HL-60 (cell line): ENCODE measurements at regions not wholly inside any gene's neighbourhood (a gene's known extent, or its start where the extent isn't known, plus 50 kb on each side); places are given as distances from the start of the nearest gene placed in this dataset.

ENCODE experiments used
- DNase-seq, 2 experiments: peaks; one replicate each; pipeline ENCODE4 v3.0.0-alpha.2; 2010 to 2020; ENCODE audit warnings: low read depth in 1 of 2, low spot score in 1 of 2
- H3K27ac ChIP-seq: fragments of 250-450 bp; sonication (Bioruptor Pico); replicated peaks from 2 replicates; pipeline ENCODE4 v1.5.1; 2020; ENCODE audit warnings: mild to moderate bottlenecking, moderate library complexity
- H3K27me3 ChIP-seq: fragments of 250-450 bp; sonication (Bioruptor Pico); 2 replicates; pipeline ENCODE4 v1.5.1; 2021; ENCODE audit warnings: mild to moderate bottlenecking, moderate library complexity; ENCODE audit not compliant: insufficient read depth, poor library complexity, severe bottlenecking
- H3K4me3 ChIP-seq: replicated peaks from 2 replicates; pipeline ENCODE4 v1.5.1; 2011; ENCODE audit warnings: mild to moderate bottlenecking, control low read depth, low read length; ENCODE audit not compliant: insufficient read depth
- CTCF ChIP-seq: IDR thresholded peaks from one replicate; pipeline ENCODE4 v1.5.1; 2011; ENCODE audit warnings: low read length, control low read depth, inconsistent platforms; ENCODE audit not compliant: insufficient read depth
- GABPA ChIP-seq: IDR thresholded peaks from 2 replicates; pipeline ENCODE4 v1.6.1; 2012; ENCODE audit warnings: low read depth
- POLR2AphosphoS5 ChIP-seq: IDR thresholded peaks from 2 replicates; pipeline ENCODE4 v1.6.1; 2012; ENCODE audit warnings: low read depth
- SPI1 ChIP-seq: IDR thresholded peaks from 2 replicates; pipeline ENCODE4 v1.6.1; 2012; ENCODE audit warnings: low read depth, mild to moderate bottlenecking, borderline replicate concordance
- TF ChIP-seq, protein P1 (sequence below): IDR thresholded peaks from 2 replicates; pipeline ENCODE4 v1.6.1; 2012; ENCODE audit warnings: low read depth; ENCODE audit not compliant: insufficient replicate concordance

DNA sequence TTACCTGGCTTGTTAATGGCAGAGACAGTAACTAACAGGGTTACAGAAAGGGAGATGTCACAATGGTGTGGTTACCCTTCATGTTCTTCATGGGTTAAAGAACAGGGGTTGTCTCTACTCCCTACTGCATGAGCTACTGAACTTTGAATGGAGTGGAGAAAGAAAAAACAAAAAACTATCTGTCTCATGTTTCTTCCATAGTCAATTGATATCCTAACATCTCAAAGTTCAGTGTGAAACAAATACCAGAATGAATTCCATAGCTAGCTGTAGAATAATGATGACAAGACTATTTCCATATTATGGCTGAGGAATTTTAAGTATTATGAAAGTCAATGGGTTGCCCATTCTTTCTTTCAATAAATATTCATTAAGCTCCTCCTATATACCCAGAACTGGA lies 161.3 kb upstream of the LPP start:
- H3K27me3 ChIP-seq = no peaks in the 10 kb centered on the region
- no peak for TF ChIP-seq GABPA
- no peak for TF ChIP-seq SPI1
- TF ChIP-seq, protein P1, sequence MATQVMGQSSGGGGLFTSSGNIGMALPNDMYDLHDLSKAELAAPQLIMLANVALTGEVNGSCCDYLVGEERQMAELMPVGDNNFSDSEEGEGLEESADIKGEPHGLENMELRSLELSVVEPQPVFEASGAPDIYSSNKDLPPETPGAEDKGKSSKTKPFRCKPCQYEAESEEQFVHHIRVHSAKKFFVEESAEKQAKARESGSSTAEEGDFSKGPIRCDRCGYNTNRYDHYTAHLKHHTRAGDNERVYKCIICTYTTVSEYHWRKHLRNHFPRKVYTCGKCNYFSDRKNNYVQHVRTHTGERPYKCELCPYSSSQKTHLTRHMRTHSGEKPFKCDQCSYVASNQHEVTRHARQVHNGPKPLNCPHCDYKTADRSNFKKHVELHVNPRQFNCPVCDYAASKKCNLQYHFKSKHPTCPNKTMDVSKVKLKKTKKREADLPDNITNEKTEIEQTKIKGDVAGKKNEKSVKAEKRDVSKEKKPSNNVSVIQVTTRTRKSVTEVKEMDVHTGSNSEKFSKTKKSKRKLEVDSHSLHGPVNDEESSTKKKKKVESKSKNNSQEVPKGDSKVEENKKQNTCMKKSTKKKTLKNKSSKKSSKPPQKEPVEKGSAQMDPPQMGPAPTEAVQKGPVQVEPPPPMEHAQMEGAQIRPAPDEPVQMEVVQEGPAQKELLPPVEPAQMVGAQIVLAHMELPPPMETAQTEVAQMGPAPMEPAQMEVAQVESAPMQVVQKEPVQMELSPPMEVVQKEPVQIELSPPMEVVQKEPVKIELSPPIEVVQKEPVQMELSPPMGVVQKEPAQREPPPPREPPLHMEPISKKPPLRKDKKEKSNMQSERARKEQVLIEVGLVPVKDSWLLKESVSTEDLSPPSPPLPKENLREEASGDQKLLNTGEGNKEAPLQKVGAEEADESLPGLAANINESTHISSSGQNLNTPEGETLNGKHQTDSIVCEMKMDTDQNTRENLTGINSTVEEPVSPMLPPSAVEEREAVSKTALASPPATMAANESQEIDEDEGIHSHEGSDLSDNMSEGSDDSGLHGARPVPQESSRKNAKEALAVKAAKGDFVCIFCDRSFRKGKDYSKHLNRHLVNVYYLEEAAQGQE = no peak
- no peak for TF ChIP-seq POLR2AphosphoS5
- no peak for TF ChIP-seq CTCF
- H3K27ac ChIP-seq = no peak overlapping the region
- no peak overlapping the region for H3K4me3 ChIP-seq
- DNase-seq = no peak

DNA sequence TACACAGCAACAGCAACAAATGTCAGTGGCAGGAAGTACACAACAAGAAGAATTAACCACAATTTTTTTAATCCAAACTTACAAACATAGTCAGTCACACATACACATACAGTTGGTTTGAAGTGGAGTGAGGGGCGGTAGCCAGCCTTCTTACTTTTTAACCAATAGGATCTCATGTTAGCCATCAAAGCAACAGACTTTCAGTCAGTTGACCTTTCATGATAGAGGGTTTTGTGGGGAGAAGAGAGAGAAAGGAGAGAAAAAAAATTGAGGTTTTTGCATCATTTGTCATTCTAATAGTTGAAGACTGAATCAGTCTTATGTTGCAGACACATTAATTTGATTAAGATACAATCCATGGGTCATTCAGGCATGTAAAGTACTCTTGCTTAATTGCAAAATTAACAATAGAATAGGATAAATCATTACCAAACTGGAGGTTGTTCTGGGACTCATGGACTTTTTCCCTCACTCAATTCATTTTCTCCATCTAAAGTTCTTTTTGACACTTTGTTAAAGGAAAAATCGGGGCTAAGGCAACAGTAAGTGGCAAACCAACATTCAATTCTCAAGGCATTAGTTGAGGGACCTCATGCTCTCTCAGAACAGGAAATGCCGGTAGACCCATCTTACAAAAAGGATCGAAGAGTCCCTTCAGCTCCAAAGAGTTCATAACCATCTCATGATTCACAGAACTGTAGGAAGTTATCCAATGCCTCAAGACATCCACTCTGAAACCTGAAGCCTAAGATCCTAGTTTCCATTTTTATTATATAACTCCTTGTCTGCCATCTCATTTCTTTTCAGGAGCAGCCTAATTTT lies 159.5 kb upstream of the LPP start:
- no peak for TF ChIP-seq POLR2AphosphoS5
- no peak for TF ChIP-seq GABPA
- TF ChIP-seq CTCF = no peak
- TF ChIP-seq SPI1 = no peak
- TF ChIP-seq, protein P1 = no peak
- no peak for DNase-seq
- H3K27me3 ChIP-seq = no peaks in the 10 kb centered on the region
- H3K27ac ChIP-seq = no peak overlapping the region
- H3K4me3 ChIP-seq = no peak overlapping the region

DNA sequence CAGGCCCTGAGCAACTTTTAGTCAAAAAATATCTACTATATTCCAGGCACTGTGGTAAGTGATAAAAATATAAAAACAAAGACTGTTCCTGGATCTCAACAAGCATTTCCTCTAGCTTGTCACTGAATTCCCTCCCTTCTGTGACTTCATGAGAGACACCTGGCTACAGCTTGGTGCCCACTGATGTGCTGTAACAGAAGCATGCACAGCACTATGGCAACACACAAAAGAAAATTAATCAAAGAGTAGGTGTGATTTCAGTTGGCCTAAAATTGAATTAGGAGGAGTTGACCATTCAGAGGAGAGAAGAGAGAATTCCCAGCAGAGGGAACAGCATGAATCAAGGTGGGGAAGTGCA lies 158.9 kb upstream of the LPP start:
- Histone ChIP-seq H3K27me3 (no peaks in the 10 kb centered on the region), H3K27ac (no peak overlapping the region), H3K4me3 (no peak overlapping the region)
- no peak for DNase-seq
- TF ChIP-seq, protein P1 = no peak
- TF ChIP-seq SPI1 (no peak), CTCF (no peak), POLR2AphosphoS5 (no peak), GABPA (no peak)
